ENCODE measurements at regions not wholly inside any gene's neighbourhood (a gene's known extent, or its start where the extent isn't known, plus 50 kb on each side); places are given as distances from the start of the nearest gene placed in this dataset.

GRCh38 chr7:128163473-128163872, 77.6 kb upstream of the LEP start:
- TF ChIP-seq CTCF (IDR thresholded peaks at IDR 0.05; ENCODE audit: low read length) (no peak), EZH2 (IDR thresholded peaks at IDR 0.05; ENCODE audit: borderline replicate concordance, low read length) (no peak)

Measured in OCI-LY1 (cell line).